HG03432 (cell line): ENCODE measurements at regions not wholly inside any gene's neighbourhood (a gene's known extent, or its start where the extent isn't known, plus 50 kb on each side); places are given as distances from the start of the nearest gene placed in this dataset.
"Not testable (repeated sequence)": the region's sequence is repeated elsewhere in the genome, so short reads cannot be mapped to it uniquely, and the experiment has no call there.

ENCODE experiments used
- ATAC-seq: cut with Tn5 transposase; IDR thresholded peaks from one replicate; pipeline ENCODE4 v1.9.1; 2021; ENCODE audit warnings: mild to moderate bottlenecking, moderate library complexity; ENCODE audit not compliant: unreplicated experiment

GRCh38 chr1:149695066-149695465 lies 87.4 kb upstream of the FCGR1A start:
- not testable (repeated sequence) for ATAC-seq

GRCh38 chr1:149700220-149700619 lies 82.3 kb upstream of the FCGR1A start:
- ATAC-seq, result not testable (repeated sequence)

GRCh38 chr1:149700677-149701567 lies 81.6 kb upstream of the FCGR1A start:
- ATAC-seq, result not testable (repeated sequence)

- ATAC-seq, result peak; percentile 89
Observed at GRCh38 chr1:149708192-149708853, 74.2 kb upstream of the FCGR1A start.

GRCh38 chr1:149711651-149712050 lies 70.8 kb upstream of the FCGR1A start:
- ATAC-seq, result peak; percentile 66

- not testable (repeated sequence) for ATAC-seq
Observed at GRCh38 chr1:149712154-149712927, 70.2 kb upstream of the FCGR1A start.

GRCh38 chr1:149713513-149713912 lies 69.0 kb upstream of the FCGR1A start:
- not testable (repeated sequence) for ATAC-seq

GRCh38 chr1:149713952-149714351 lies 68.5 kb upstream of the FCGR1A start:
- ATAC-seq, result not testable (repeated sequence)

GRCh38 chr1:149724618-149725302 lies 57.7 kb upstream of the FCGR1A start:
- not testable (repeated sequence) for ATAC-seq

GRCh38 chr1:149726688-149727087 lies 55.8 kb upstream of the FCGR1A start:
- ATAC-seq, result not testable (repeated sequence)

GRCh38 chr1:149728598-149728997 lies 53.9 kb upstream of the FCGR1A start:
- ATAC-seq, result not testable (repeated sequence)
